ENCODE measurements at regions not wholly inside any gene's neighbourhood (a gene's known extent, or its start where the extent isn't known, plus 50 kb on each side); places are given as distances from the start of the nearest gene placed in this dataset.

DNA sequence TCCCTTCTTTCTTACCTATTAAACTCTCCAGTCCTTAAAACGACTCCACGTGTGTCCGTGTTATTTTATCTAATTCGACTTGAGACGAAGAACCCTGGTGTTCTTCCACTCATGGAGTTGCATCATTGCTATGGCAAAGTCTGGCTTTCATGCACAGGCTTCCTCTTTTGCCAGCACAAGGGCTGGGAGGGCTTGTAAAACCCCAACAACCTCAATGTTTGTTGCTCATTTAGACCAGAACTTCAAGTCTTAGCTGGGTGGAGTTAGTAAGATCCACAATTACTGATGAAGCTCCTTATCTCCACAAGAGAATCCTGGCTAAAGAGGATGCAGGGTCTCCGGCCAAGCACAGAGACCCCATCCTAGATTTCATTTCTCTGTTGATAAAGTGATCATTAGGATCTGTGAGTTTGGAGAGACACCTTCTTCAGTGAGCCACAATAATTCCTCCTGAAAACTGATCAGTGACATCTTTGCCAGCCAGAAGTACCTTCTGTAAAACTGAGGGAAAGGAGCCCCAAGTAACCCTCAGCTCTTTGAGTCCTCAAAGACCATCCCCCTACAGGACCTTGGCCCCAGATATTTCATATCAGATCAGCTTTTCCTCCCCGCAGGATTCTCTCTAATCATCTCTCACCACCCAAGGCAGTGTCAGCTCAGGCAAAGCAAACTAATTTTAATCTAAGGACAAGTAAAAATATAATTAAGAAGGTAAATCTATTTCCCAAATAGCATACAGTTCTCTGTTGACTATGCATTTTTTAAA is 514.6 kb downstream of the FUT8 start:
- TF ChIP-seq CTCF (IDR thresholded peaks at IDR 0.05) (no peak), ZFX (IDR thresholded peaks at IDR 0.05; ENCODE audit: borderline replicate concordance) (no peak)
- no peak overlapping the region for H3K27ac ChIP-seq

GRCh38 chr14:65927931-65928356 is 515.4 kb downstream of the FUT8 start:
- TF ChIP-seq CTCF (IDR thresholded peaks at IDR 0.05) (no peak), ZFX (IDR thresholded peaks at IDR 0.05; ENCODE audit: borderline replicate concordance) (no peak)
- H3K27ac ChIP-seq, result no peak overlapping the region

DNA sequence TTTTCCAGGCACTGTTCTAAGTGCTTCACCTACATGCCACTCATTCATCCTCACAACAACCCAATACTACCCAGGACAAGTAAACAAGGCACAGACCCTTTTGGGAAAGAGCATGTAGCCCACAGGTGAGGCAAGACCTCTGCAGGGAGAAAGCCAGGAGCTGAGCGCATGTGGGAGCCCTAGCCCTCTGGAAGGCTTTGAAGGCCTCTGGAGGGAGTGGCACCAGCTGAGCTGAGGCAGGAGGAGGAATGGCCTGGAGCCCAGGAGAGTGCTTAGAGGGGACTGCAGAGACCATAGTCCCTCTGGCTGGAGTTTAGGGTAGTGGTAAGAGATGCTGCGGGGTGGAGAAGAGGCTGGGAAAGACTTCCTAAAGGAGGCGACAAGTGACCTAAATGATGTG is 516.5 kb downstream of the FUT8 start:
- TF ChIP-seq ZFX (IDR thresholded peaks at IDR 0.05; ENCODE audit: borderline replicate concordance) (no peak), CTCF (IDR thresholded peaks at IDR 0.05) (no peak)
- no peak overlapping the region for H3K27ac ChIP-seq

DNA sequence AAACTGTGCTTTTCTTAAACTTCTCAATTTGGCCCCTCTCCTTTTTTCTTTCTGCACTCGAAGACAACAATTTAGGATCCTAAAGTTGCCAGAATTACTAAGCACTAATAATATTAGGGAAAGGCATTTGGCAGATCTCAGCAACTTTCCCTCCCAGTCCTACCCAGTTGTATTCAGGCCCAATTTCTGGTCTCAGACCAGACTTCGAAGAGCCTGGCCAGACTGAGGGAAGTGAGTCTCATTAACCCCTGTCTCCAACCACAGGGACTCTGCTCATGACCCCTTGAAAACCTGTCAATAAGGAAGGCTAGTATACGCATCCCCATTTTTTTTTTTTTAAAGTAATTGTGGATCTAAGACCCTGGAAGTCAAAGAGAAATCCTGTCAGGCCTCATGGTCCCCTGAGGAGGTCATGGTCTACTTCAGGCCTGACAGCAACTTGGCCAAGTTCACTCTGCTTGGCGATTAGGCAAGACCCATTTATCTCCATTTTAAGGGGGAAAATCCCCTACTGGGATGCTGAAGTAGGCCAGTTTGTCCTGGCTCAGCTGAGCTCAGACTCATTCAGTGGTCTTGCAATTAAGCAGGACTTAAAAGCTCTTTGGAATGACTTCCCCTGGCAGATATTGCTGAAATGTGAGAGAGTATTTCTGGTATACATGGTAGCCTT is 521.0 kb downstream of the FUT8 start:
- no peak overlapping the region for H3K27ac ChIP-seq
- TF ChIP-seq CTCF (IDR thresholded peaks at IDR 0.05) (no peak), ZFX (IDR thresholded peaks at IDR 0.05; ENCODE audit: borderline replicate concordance) (no peak)

- TF ChIP-seq CTCF (IDR thresholded peaks at IDR 0.05) (no peak), ZFX (IDR thresholded peaks at IDR 0.05; ENCODE audit: borderline replicate concordance) (no peak)
- no peak overlapping the region for H3K27ac ChIP-seq
These were observed 521.5 kb downstream of the FUT8 start for GRCh38 chr14:65934070-65934435.

DNA sequence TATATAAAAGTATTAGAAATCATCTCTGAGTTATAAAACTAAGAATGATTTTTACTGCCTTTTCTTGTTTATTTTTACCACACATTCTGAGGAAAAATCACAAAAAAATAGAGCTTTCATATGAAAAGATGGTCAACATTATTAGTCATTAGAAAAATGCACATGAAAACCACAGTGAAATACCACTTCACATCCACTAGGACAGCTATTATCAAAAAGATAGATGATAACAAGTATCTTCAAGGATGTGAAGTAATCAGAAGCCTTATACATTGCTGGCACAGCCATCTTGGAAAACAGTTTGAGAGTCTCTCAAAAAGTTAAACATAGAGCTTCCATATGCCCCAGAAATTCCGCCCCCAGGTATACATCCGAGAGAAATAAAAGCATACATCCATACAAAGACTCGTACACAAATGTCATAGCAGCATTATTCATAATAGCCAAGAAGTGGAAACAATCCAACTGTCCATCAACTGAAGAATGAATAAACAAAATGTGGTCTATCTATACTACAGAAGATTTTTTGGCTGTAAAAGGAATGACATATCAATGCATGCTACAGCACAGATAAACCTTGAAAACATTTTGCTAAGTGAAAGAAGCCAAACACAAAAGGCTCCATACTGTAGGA is 523.9 kb downstream of the FUT8 start:
- TF ChIP-seq CTCF (IDR thresholded peaks at IDR 0.05), result no peak
- TF ChIP-seq ZFX (IDR thresholded peaks at IDR 0.05; ENCODE audit: borderline replicate concordance), result no peak
- H3K27ac ChIP-seq, result no peak overlapping the region

All from 22Rv1 (cell line).